Thoracic aorta (tissue), 2 donors: ENCODE measurements at regions not wholly inside any gene's neighbourhood (a gene's known extent, or its start where the extent isn't known, plus 50 kb on each side); places are given as distances from the start of the nearest gene placed in this dataset.

Source experiments
- ATAC-seq: fragments of 150-250 bp; one replicate; pipeline ENCODE4 v1.8.0; 2017; ENCODE audit warnings: low read depth; ENCODE audit not compliant: insufficient number of reproducible peaks, low FRiP score
- DNase-seq: peaks from one replicate; pipeline ENCODE4 v3.0.0-alpha.2; 2020; ENCODE audit warnings: low spot score
- H3K27ac ChIP-seq, 2 donors: fragments of 200-600 bp; sonication (generic); 1 replicate in 1 of 2; 2 replicates in 1 of 2; pipeline ENCODE4 v1.5.1; 2016; ENCODE audit warnings: mild to moderate bottlenecking in 2 of 2, moderate library complexity in 2 of 2
- H3K27me3 ChIP-seq: fragments of 200-600 bp; sonication (generic); replicated peaks from 2 replicates; pipeline ENCODE4 v1.6.0; 2016; ENCODE audit warnings: mild to moderate bottlenecking; ENCODE audit not compliant: insufficient read depth
- H3K36me3 ChIP-seq: fragments of 200-600 bp; sonication (generic); one replicate; pipeline ENCODE4 v1.5.1; 2016
- H3K4me1 ChIP-seq, 2 donors: fragments of 200-600 bp; sonication (generic); 1 replicate in 1 of 2; 2 replicates in 1 of 2; pipeline versions ENCODE4 v1.5.1 to v1.6.0; 2016; ENCODE audit warnings: low read depth in 2 of 2, mild to moderate bottlenecking in 1 of 2; ENCODE audit not compliant: control insufficient read depth in 1 of 2
- H3K4me3 ChIP-seq: fragments of 200-600 bp; sonication (generic); 2 replicates; pipeline ENCODE4 v1.5.1; 2016; ENCODE audit warnings: mild to moderate bottlenecking
- H3K9me3 ChIP-seq: fragments of 200-600 bp; sonication (generic); 2 replicates; pipeline ENCODE4 v1.5.1; 2016
- TF ChIP-seq, protein P1 (sequence below): fragments of 200-600 bp; sonication (generic); IDR thresholded peaks from one replicate; pipeline ENCODE4 v1.5.1; 2019; ENCODE audit warnings: antibody characterized with exemption

DNA sequence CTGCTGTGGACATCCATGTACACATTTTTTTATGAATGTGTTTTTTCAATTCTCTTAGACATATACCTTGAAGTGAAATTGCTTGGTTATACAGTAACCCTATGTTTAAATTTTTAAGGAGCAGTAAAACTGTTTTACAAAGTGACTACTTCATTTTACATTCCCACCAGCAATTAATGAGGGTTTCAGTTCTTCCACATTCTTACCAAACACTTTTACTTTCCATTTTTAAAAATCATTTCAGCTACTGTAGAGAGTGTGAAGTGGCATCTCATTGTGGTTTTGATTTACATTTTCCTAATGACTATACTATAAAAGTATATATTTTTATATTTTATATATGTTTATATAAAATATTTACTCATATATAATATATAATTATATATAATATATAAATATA is 1221.5 kb downstream of the PLA2G4A start:
- no peaks in the 10 kb centered on the region for H3K36me3 ChIP-seq
- no peaks in the 10 kb centered on the region for H3K4me1 ChIP-seq
- no peak overlapping the region for H3K4me3 ChIP-seq
- no peaks in the 10 kb centered on the region for H3K9me3 ChIP-seq
- H3K27me3 ChIP-seq = no peaks in the 10 kb centered on the region
- ATAC-seq (no peak), DNase-seq (no peak)
- TF ChIP-seq, protein P1, sequence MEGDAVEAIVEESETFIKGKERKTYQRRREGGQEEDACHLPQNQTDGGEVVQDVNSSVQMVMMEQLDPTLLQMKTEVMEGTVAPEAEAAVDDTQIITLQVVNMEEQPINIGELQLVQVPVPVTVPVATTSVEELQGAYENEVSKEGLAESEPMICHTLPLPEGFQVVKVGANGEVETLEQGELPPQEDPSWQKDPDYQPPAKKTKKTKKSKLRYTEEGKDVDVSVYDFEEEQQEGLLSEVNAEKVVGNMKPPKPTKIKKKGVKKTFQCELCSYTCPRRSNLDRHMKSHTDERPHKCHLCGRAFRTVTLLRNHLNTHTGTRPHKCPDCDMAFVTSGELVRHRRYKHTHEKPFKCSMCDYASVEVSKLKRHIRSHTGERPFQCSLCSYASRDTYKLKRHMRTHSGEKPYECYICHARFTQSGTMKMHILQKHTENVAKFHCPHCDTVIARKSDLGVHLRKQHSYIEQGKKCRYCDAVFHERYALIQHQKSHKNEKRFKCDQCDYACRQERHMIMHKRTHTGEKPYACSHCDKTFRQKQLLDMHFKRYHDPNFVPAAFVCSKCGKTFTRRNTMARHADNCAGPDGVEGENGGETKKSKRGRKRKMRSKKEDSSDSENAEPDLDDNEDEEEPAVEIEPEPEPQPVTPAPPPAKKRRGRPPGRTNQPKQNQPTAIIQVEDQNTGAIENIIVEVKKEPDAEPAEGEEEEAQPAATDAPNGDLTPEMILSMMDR = no peak
- no peak overlapping the region for H3K27ac ChIP-seq

GRCh38 chr1:188056011-188056410 is 1227.3 kb downstream of the PLA2G4A start:
- no peak overlapping the region for H3K4me3 ChIP-seq
- ATAC-seq (no peak), DNase-seq (no peak)
- H3K9me3 ChIP-seq = no peaks in the 10 kb centered on the region
- H3K27me3 ChIP-seq = no peaks in the 10 kb centered on the region
- TF ChIP-seq, protein P1 = no peak
- H3K27ac ChIP-seq = no peak overlapping the region
- H3K4me1 ChIP-seq = no peaks in the 10 kb centered on the region
- no peaks in the 10 kb centered on the region for H3K36me3 ChIP-seq

DNA sequence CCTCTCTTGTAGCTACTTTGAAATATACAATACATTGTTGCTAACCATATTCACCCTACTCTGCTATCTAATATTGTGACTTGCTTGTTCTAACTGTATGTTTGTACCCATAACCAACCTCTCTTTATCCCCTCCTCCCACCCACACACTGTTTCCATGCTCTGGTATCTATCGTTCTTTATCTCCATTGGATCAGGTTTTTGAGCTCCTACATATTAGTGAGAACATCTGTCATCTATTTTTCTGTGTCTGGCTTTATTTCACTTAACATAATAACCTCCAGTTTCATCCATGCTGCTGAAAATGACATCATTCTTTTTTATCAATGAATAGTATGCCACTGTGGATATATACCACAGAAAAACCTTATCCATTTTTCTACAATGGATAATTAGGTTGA is 1230.1 kb downstream of the PLA2G4A start:
- H3K27ac ChIP-seq = no peak overlapping the region
- TF ChIP-seq, protein P1 = no peak
- H3K4me3 ChIP-seq = no peak overlapping the region
- H3K9me3 ChIP-seq = no peaks in the 10 kb centered on the region
- H3K27me3 ChIP-seq = no peaks in the 10 kb centered on the region
- no peaks in the 10 kb centered on the region for H3K4me1 ChIP-seq
- no peaks in the 10 kb centered on the region for H3K36me3 ChIP-seq
- no peak for ATAC-seq
- DNase-seq = no peak

DNA sequence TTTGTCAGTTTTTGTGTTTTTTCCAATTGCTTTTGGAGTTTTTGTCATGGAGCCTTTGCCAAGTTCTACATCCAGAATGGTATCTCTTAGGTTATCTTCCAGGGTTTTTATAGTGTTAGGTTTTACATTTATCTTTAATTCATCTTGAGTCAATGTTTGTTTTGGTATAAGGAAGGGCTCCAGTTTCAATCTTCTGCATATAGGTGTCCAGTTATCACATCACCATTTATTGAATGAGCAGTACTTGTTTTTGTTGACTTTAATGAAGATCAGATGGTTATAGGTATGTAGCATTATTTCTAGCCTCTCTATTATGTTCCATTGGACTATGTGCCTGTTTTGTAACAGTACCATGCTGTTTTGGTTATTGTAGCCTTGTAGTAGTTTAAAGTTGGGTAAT is 1233.1 kb downstream of the PLA2G4A start:
- no peak for DNase-seq
- H3K4me1 ChIP-seq = no peaks in the 10 kb centered on the region
- H3K9me3 ChIP-seq = no peaks in the 10 kb centered on the region
- H3K27ac ChIP-seq = no peak overlapping the region
- H3K4me3 ChIP-seq = no peak overlapping the region
- TF ChIP-seq, protein P1 = no peak
- ATAC-seq = no peak
- H3K36me3 ChIP-seq = no peaks in the 10 kb centered on the region
- H3K27me3 ChIP-seq = no peaks in the 10 kb centered on the region

DNA sequence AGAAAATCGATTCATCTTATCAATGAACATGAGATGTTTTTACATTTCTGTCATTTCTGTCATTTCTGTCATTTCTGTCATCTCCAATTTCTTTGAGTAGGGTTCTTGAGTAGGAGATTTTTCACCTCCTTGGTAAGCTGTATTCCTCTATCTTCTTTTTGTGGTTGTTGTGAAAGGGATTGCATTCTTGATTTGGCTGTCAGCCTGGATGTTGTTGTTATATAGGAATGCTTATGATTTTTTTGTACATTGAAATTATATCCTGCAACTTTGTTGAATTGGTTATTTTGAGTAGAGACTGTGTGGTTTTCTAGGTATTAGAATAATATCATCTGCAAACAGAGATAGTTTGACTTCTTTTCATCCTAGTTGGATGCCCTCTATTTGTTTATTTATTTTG is 1233.7 kb downstream of the PLA2G4A start:
- no peaks in the 10 kb centered on the region for H3K27me3 ChIP-seq
- H3K4me1 ChIP-seq = no peaks in the 10 kb centered on the region
- H3K9me3 ChIP-seq = no peaks in the 10 kb centered on the region
- TF ChIP-seq, protein P1 = no peak
- H3K4me3 ChIP-seq = no peak overlapping the region
- no peak overlapping the region for H3K27ac ChIP-seq
- ATAC-seq (no peak), DNase-seq (no peak)
- H3K36me3 ChIP-seq = no peaks in the 10 kb centered on the region
